Keratinocyte (primary cell): ENCODE measurements at regions not wholly inside any gene's neighbourhood (a gene's known extent, or its start where the extent isn't known, plus 50 kb on each side); places are given as distances from the start of the nearest gene placed in this dataset.

Experiments
- DNase-seq: peaks from one replicate; pipeline ENCODE4 v3.0.0-alpha.2; 2011; ENCODE audit warnings: low read depth, missing footprints, low spot score
- FAIRE-seq: peaks from 2 replicates; lab custom pipeline; 2011; peaks lifted over from hg19 to GRCh38; lab: Jason Lieb, UNC
- H2AFZ ChIP-seq: 2 replicates; pipeline ENCODE4 v1.6.0; 2012; ENCODE audit warnings: low read length, control low read depth, inconsistent platforms; ENCODE audit not compliant: control insufficient read depth
- H3K27ac ChIP-seq: 2 replicates; pipeline ENCODE4 v1.5.1; 2011; ENCODE audit warnings: low read length; ENCODE audit not compliant: control insufficient read depth, insufficient read depth
- H3K27me3 ChIP-seq: 3 replicates; pipeline ENCODE4 v1.6.0; 2011; ENCODE audit warnings: low read length; ENCODE audit not compliant: control insufficient read depth, insufficient read depth; ENCODE audit errors: extremely low read depth
- H3K36me3 ChIP-seq, 2 experiments: 2 replicates in 1 of 2; 3 replicates in 1 of 2; pipeline ENCODE4 v1.5.1; 2011; ENCODE audit warnings: low read length in 2 of 2, mild to moderate bottlenecking in 1 of 2; ENCODE audit not compliant: control insufficient read depth in 2 of 2, insufficient read depth in 2 of 2; ENCODE audit errors: extremely low read depth in 1 of 2
- H3K4me1 ChIP-seq: 3 replicates; pipeline ENCODE4 v1.5.1; 2011; ENCODE audit warnings: low read length; ENCODE audit not compliant: control insufficient read depth, insufficient read depth; ENCODE audit errors: extremely low read depth
- H3K4me2 ChIP-seq: 3 replicates; pipeline ENCODE4 v1.6.0; 2011; ENCODE audit warnings: low read depth, low read length; ENCODE audit not compliant: control insufficient read depth, insufficient read depth; ENCODE audit errors: extremely low read depth
- H3K4me3 ChIP-seq, 3 experiments: fragments of 200-600 bp in 1 of 3; sonication (generic) in 1 of 3; 2 replicates in 2 of 3; 3 replicates in 1 of 3; pipeline ENCODE4 v1.5.1; 2011 to 2016; ENCODE audit warnings: low read length in 3 of 3, mild to moderate bottlenecking in 3 of 3, control low read depth in 2 of 3, inconsistent platforms in 1 of 3, low read depth in 1 of 3, mixed read lengths in 1 of 3, mixed run types in 1 of 3, moderate library complexity in 1 of 3; ENCODE audit not compliant: control insufficient read depth in 2 of 3, insufficient read depth in 2 of 3; ENCODE audit errors: extremely low read depth in 1 of 3
- H3K79me2 ChIP-seq: 2 replicates; pipeline ENCODE4 v1.6.0; 2012; ENCODE audit warnings: low read length; ENCODE audit not compliant: control insufficient read depth, insufficient read depth
- H3K9ac ChIP-seq: 3 replicates; pipeline ENCODE4 v1.6.0; 2011; ENCODE audit warnings: low read length; ENCODE audit not compliant: control insufficient read depth, insufficient read depth; ENCODE audit errors: extremely low read depth
- H3K9me1 ChIP-seq: 3 replicates; pipeline ENCODE4 v1.6.0; 2011; ENCODE audit warnings: low read length; ENCODE audit not compliant: control insufficient read depth, insufficient read depth; ENCODE audit errors: extremely low read depth
- H3K9me3 ChIP-seq: 2 replicates; pipeline ENCODE4 v1.5.1; 2012; ENCODE audit warnings: low read depth, low read length; ENCODE audit not compliant: control insufficient read depth
- H4K20me1 ChIP-seq: 3 replicates; pipeline ENCODE4 v1.6.0; 2011; ENCODE audit warnings: low read length; ENCODE audit not compliant: control insufficient read depth, insufficient read depth; ENCODE audit errors: extremely low read depth
- CTCF ChIP-seq, 3 experiments: IDR thresholded peaks in 1 of 3; conservative IDR thresholded peaks in 1 of 3; optimal IDR thresholded peaks in 1 of 3; 2 replicates in 2 of 3; 3 replicates in 1 of 3; pipeline versions ENCODE3 to v1.5.1; 2011; ENCODE audit warnings: low read length in 3 of 3, mild to moderate bottlenecking in 3 of 3, moderate library complexity in 2 of 3, control low read depth in 1 of 3, inconsistent platforms in 1 of 3; ENCODE audit not compliant: insufficient read depth in 2 of 3; ENCODE audit errors: extremely low read depth in 1 of 3
- EZH2 ChIP-seq: IDR thresholded peaks from one replicate; pipeline ENCODE4 v1.6.1; 2012; ENCODE audit warnings: inconsistent platforms, mild to moderate bottlenecking, low read length, moderate library complexity
- dilution Hi-C: fragments of 300-500 bp; cut with MboI; formaldehyde crosslinking; loops from one replicate; pipeline ENCODE4 v1.7.0; 2020; ENCODE audit warnings: low sequenced_read_pairs; ENCODE audit not compliant: extremely low pct_ligation_motif_present

GRCh38 chr13:90757127-90757680 lies 590.3 kb upstream of the MIR17HG start:
- DNase-seq: no peak
- no peak overlapping the region for H3K4me2 ChIP-seq
- H4K20me1 ChIP-seq: no peaks in the 10 kb centered on the region
- TF ChIP-seq CTCF (optimal IDR thresholded peaks at IDR 0.05 in 1 of 3, IDR thresholded peaks at IDR 0.05 in 1 of 3, conservative IDR thresholded peaks at IDR 0.05 in 1 of 3; ENCODE audit: extremely low read depth in 1 of 3, insufficient read depth in 2 of 3, low read length in 3 of 3) (no peak), EZH2 (no peak)
- no peaks in the 10 kb centered on the region for H3K9me3 ChIP-seq
- no peaks in the 10 kb centered on the region for H3K36me3 ChIP-seq
- H3K27me3 ChIP-seq: no peaks in the 10 kb centered on the region
- dilution Hi-C loops: no loop called here
- H3K9ac ChIP-seq: no peak overlapping the region
- H2AFZ ChIP-seq: no peak overlapping the region
- no peak overlapping the region for H3K4me3 ChIP-seq
- no peak for FAIRE-seq
- no peaks in the 10 kb centered on the region for H3K4me1 ChIP-seq
- no peaks in the 10 kb centered on the region for H3K79me2 ChIP-seq
- H3K27ac ChIP-seq: no peak overlapping the region
- no peaks in the 10 kb centered on the region for H3K9me1 ChIP-seq

GRCh38 chr13:90760639-90761038 lies 586.8 kb upstream of the MIR17HG start:
- Histone ChIP-seq H3K9ac (no peak overlapping the region), H3K27ac (no peak overlapping the region), H3K9me3 (no peaks in the 10 kb centered on the region), H3K36me3 (no peaks in the 10 kb centered on the region), H3K27me3 (no peaks in the 10 kb centered on the region), H3K4me1 (no peaks in the 10 kb centered on the region), H3K4me3 (no peak overlapping the region), H3K4me2 (no peak overlapping the region), H4K20me1 (no peaks in the 10 kb centered on the region), H3K9me1 (no peaks in the 10 kb centered on the region), H3K79me2 (no peaks in the 10 kb centered on the region), H2AFZ (no peak overlapping the region)
- no peak for FAIRE-seq
- TF ChIP-seq EZH2: no peak
- TF ChIP-seq CTCF (optimal IDR thresholded peaks at IDR 0.05 in 1 of 3, IDR thresholded peaks at IDR 0.05 in 1 of 3, conservative IDR thresholded peaks at IDR 0.05 in 1 of 3; ENCODE audit: extremely low read depth in 1 of 3, insufficient read depth in 2 of 3, low read length in 3 of 3): no peak
- DNase-seq: no peak
- dilution Hi-C loops: no loop called here
